T47D (cell line): ENCODE measurements at regions not wholly inside any gene's neighbourhood (a gene's known extent, or its start where the extent isn't known, plus 50 kb on each side); places are given as distances from the start of the nearest gene placed in this dataset.

Source experiments
- DNase-seq, 2 experiments: peaks; one replicate each; pipeline versions ENCODE4 v3.0.0 to v3.0.0-alpha.2; 2011 to 2012; ENCODE audit warnings: low read depth in 1 of 2, low spot score in 1 of 2
- JUND ChIP-seq: IDR thresholded peaks from 2 replicates; pipeline ENCODE4 v1.6.1; 2012; ENCODE audit warnings: low read depth
- in situ Hi-C: cut with HindIII; loops from 2 replicates; pipeline ENCODE4 v1.10.0; 2016; ENCODE audit warnings: low sequenced_read_pairs, low pct_unique_long_range_greater_than_20kb

GRCh38 chr7:109176661-109177060 lies 607.0 kb downstream of the DNAJB9 start:
- no peak for DNase-seq
- in situ Hi-C loops: no loop called here
- no peak for TF ChIP-seq JUND

GRCh38 chr7:109178342-109178741 lies 608.7 kb downstream of the DNAJB9 start:
- DNase-seq: no peak
- in situ Hi-C loops: no loop called here
- no peak for TF ChIP-seq JUND

- DNase-seq: no peak
- no peak for TF ChIP-seq JUND
- in situ Hi-C loops: no loop called here
Measured at GRCh38 chr7:109179601-109180000, 609.9 kb downstream of the DNAJB9 start.

GRCh38 chr7:109190766-109191398 lies 621.2 kb downstream of the DNAJB9 start:
- TF ChIP-seq JUND: no peak
- in situ Hi-C loops: no loop called here
- no peak for DNase-seq

GRCh38 chr7:109206196-109206595 lies 636.5 kb downstream of the DNAJB9 start:
- no peak for TF ChIP-seq JUND
- in situ Hi-C loops: no loop called here
- no peak for DNase-seq

- no peak for DNase-seq
- TF ChIP-seq JUND: no peak
- in situ Hi-C loops: no loop called here
Measured at GRCh38 chr7:109213081-109213480, 643.4 kb downstream of the DNAJB9 start.

GRCh38 chr7:109215341-109215740 lies 645.7 kb downstream of the DNAJB9 start:
- in situ Hi-C loops: no loop called here
- no peak for DNase-seq

GRCh38 chr7:109224100-109224499 lies 654.4 kb downstream of the DNAJB9 start:
- TF ChIP-seq JUND: no peak
- in situ Hi-C loops: no loop called here
- DNase-seq: no peak

More at GRCh38 chr7:109215341-109215740, 645.7 kb downstream of the DNAJB9 start:
- TF ChIP-seq JUND: no peak

GRCh38 chr7:109226699-109227098 lies 657.0 kb downstream of the DNAJB9 start:
- no peak for DNase-seq
- no peak for TF ChIP-seq JUND
- in situ Hi-C loops: no loop called here

GRCh38 chr7:109235316-109235715 lies 665.6 kb downstream of the DNAJB9 start:
- no peak for TF ChIP-seq JUND
- no peak for DNase-seq
- in situ Hi-C loops: no loop called here

GRCh38 chr7:109246330-109247077 lies 676.8 kb downstream of the DNAJB9 start:
- TF ChIP-seq JUND: no peak
- in situ Hi-C loops: no loop called here
- peak in 1 of 2 experiments; percentile 3 for DNase-seq

GRCh38 chr7:109256762-109257560 lies 687.3 kb downstream of the DNAJB9 start:
- TF ChIP-seq JUND: no peak
- in situ Hi-C loops: no loop called here
- no peak for DNase-seq

GRCh38 chr7:109259151-109259550 lies 689.5 kb downstream of the DNAJB9 start:
- no peak for DNase-seq
- in situ Hi-C loops: no loop called here
- no peak for TF ChIP-seq JUND
